ENCODE measurements at regions not wholly inside any gene's neighbourhood (a gene's known extent, or its start where the extent isn't known, plus 50 kb on each side); places are given as distances from the start of the nearest gene placed in this dataset.
"Not testable (repeated sequence)": the region's sequence is repeated elsewhere in the genome, so short reads cannot be mapped to it uniquely, and the experiment has no call there.

DNA sequence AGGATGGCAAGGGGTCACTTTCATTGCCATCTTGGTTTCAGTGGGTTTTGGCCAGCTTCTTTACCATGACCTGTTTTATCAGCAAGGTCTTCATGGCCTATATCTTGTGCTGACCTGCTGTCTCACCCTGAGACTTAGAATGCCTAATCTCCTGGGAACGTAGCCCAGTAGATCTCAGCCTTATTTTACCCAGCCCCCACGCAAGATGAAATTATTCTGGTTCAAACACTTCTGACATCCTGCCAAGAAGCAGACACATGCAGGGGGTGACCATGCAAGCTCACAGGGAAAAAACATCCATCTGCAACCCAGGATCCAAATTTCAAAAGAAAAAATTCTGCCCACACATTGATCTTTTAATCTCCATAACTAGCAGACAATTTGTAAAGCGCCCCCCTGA lies 88.4 kb upstream of the EEPD1 start:
- Histone ChIP-seq H3K36me3 (ENCODE audit: control insufficient read depth, insufficient read depth, low read length) (no peaks in the 10 kb centered on the region), H3K18ac (ENCODE audit: low read depth, low read length) (no peak overlapping the region), H4K91ac (ENCODE audit: insufficient read depth, low read depth, low read length) (no peak overlapping the region), H4K20me1 (ENCODE audit: insufficient read depth, low read length) (no peaks in the 10 kb centered on the region), H4K5ac (ENCODE audit: low read depth, low read length) (no peak overlapping the region), H2AK9ac (replicated peaks; ENCODE audit: low read depth, low read length, poor library complexity) (no peak overlapping the region), H3K9ac (ENCODE audit: low read depth, low read length) (no peak overlapping the region), H3K56ac (ENCODE audit: extremely low read depth, insufficient read depth, low read length) (no peak overlapping the region), H2BK20ac (ENCODE audit: low read depth, low read length) (no peak overlapping the region), H3K4me3 (ENCODE audit: insufficient read depth, low read depth, low read length) (no peak overlapping the region), H2BK15ac (ENCODE audit: low read depth, low read length) (no peak overlapping the region), H2AK5ac (ENCODE audit: low read depth, low read length) (no peak overlapping the region), H3K4me1 (ENCODE audit: control insufficient read depth, insufficient read depth, low read length) (no peaks in the 10 kb centered on the region; the same call in 1 of the 2 replicates), H3K79me1 (ENCODE audit: low read depth in 1 of 2, low read length in 2 of 2) (no peaks in the 10 kb centered on the region), H3K9me3 (ENCODE audit: control insufficient read depth, insufficient read depth, low read length) (no peaks in the 10 kb centered on the region), H2BK5ac (ENCODE audit: low read depth, low read length, poor library complexity, severe bottlenecking) (no peak overlapping the region), H3K4ac (ENCODE audit: low read depth, low read length) (no peak overlapping the region), H2AFZ (replicated peaks; ENCODE audit: low read length, poor library complexity) (no peak overlapping the region), H2BK120ac (ENCODE audit: low read depth, low read length) (no peak overlapping the region), H4K8ac (ENCODE audit: low read depth in 2 of 2, low read length in 2 of 2) (no peak overlapping the region), H3K9me1 (ENCODE audit: insufficient read depth, low read length) (no peaks in the 10 kb centered on the region), H3K27ac (ENCODE audit: insufficient read depth, low read length) (no peak overlapping the region), H3K23ac (ENCODE audit: low read depth, low read length) (no peak overlapping the region), H3K27me3 (ENCODE audit: control insufficient read depth, insufficient read depth, low read length) (peaks cover 9% of the 10 kb centered on the region), H3K4me2 (ENCODE audit: low read depth, low read length) (no peak overlapping the region), H3K14ac (replicated peaks; ENCODE audit: low read depth, low read length) (no peak overlapping the region)
- 39% methylated on average over 2 of the region's 3 CpGs; no CpG with 5 or more reads in 1 of the 2 experiments for WGBS, 2 experiments (ENCODE audit: extremely low coverage in 2 of 2, insufficient read length in 1 of 2)
- intact Hi-C loops (cut with micrococcal nuclease) (no loop called here), dilution Hi-C loops (cut with HindIII; ENCODE audit: low sequenced_read_pairs, unreplicated experiment) (no loop called here), in situ Hi-C loops (cut with MboI; ENCODE audit: low sequenced_read_pairs) (no loop called here)
- ATAC-seq (ENCODE audit: low read depth) (no peak), DNase-seq (no peak)
- TF ChIP-seq, protein P1, sequence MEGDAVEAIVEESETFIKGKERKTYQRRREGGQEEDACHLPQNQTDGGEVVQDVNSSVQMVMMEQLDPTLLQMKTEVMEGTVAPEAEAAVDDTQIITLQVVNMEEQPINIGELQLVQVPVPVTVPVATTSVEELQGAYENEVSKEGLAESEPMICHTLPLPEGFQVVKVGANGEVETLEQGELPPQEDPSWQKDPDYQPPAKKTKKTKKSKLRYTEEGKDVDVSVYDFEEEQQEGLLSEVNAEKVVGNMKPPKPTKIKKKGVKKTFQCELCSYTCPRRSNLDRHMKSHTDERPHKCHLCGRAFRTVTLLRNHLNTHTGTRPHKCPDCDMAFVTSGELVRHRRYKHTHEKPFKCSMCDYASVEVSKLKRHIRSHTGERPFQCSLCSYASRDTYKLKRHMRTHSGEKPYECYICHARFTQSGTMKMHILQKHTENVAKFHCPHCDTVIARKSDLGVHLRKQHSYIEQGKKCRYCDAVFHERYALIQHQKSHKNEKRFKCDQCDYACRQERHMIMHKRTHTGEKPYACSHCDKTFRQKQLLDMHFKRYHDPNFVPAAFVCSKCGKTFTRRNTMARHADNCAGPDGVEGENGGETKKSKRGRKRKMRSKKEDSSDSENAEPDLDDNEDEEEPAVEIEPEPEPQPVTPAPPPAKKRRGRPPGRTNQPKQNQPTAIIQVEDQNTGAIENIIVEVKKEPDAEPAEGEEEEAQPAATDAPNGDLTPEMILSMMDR (conservative IDR thresholded peaks at IDR 0.05; ENCODE audit: low read depth, low read length): no peak
- no peak for TF ChIP-seq POLR2A (IDR thresholded peaks at IDR 0.05; ENCODE audit: low read depth, low read length)
- ChIA-PET POLR2A (ENCODE audit: unreplicated experiment) (no interaction called here), CTCF (interaction anchor here (0.5 kb wide), 1 partner anchor 206 kb away, joined by 3 read pairs; no protein-coding TSS in a partner anchor)
- no TSS peak for BruUV-seq (replicated peaks)

DNA sequence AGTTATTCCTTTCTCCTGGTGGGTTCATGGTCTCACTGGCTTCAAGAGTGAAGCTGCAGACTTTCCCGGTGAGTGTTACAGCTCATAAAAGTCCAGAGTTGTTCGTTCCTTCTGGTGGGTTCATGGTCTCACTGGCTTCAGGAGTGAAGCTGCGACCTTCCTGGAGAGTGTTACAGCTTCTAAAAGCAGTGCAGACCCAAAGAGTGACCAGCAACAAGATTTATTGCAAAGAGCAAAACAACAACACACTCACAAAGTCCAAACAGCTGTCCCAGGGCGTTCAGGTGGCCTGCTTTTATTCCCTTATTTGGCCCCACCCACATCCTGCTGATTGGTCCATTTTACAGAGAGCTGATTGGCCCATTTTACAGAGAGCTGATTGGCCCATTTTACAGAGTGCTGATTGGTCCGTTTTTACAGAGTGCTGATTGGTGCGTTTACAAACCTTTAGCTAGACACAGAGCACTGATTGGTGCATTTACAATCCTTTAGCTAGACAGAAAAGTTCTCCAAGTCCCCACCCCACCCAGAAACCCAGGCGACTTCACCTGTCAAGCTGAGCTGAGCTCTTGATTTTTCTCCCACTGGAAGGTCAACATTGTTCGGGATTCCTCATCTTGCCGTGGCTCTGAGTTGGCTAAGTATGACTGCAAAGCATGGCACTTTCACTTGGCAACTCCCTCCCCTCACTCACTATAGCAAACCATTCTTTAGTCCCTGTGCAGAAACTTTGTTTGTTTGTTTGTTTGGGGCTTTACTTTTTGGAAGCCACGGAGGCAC lies 87.3 kb upstream of the EEPD1 start:
- H3K14ac ChIP-seq (replicated peaks; ENCODE audit: low read depth, low read length); H3K79me1 ChIP-seq (ENCODE audit: low read depth in 1 of 2, low read length in 2 of 2); in situ Hi-C loops (cut with MboI; ENCODE audit: low sequenced_read_pairs); POLR2A ChIA-PET (ENCODE audit: unreplicated experiment); H4K20me1 ChIP-seq (ENCODE audit: insufficient read depth, low read length); H3K36me3 ChIP-seq (ENCODE audit: control insufficient read depth, insufficient read depth, low read length); BruUV-seq (replicated peaks); H3K4me2 ChIP-seq (ENCODE audit: low read depth, low read length); H3K9ac ChIP-seq (ENCODE audit: low read depth, low read length); H4K5ac ChIP-seq (ENCODE audit: low read depth, low read length); H3K56ac ChIP-seq (ENCODE audit: extremely low read depth, insufficient read depth, low read length); H2BK15ac ChIP-seq (ENCODE audit: low read depth, low read length); H2AFZ ChIP-seq (replicated peaks; ENCODE audit: low read length, poor library complexity); ATAC-seq (ENCODE audit: low read depth); DNase-seq; H3K4ac ChIP-seq (ENCODE audit: low read depth, low read length); dilution Hi-C loops (cut with HindIII; ENCODE audit: low sequenced_read_pairs, unreplicated experiment); H3K9me1 ChIP-seq (ENCODE audit: insufficient read depth, low read length); H2AK9ac ChIP-seq (replicated peaks; ENCODE audit: low read depth, low read length, poor library complexity); H3K4me1 ChIP-seq (ENCODE audit: control insufficient read depth, insufficient read depth, low read length); H2BK5ac ChIP-seq (ENCODE audit: low read depth, low read length, poor library complexity, severe bottlenecking); H2AK5ac ChIP-seq (ENCODE audit: low read depth, low read length); H2BK120ac ChIP-seq (ENCODE audit: low read depth, low read length); H3K27ac ChIP-seq (ENCODE audit: insufficient read depth, low read length); H4K91ac ChIP-seq (ENCODE audit: insufficient read depth, low read depth, low read length); H3K18ac ChIP-seq (ENCODE audit: low read depth, low read length); H4K8ac ChIP-seq (ENCODE audit: low read depth in 2 of 2, low read length in 2 of 2); H3K4me3 ChIP-seq (ENCODE audit: insufficient read depth, low read depth, low read length); H2BK20ac ChIP-seq (ENCODE audit: low read depth, low read length); H3K9me3 ChIP-seq (ENCODE audit: control insufficient read depth, insufficient read depth, low read length); H3K23ac ChIP-seq (ENCODE audit: low read depth, low read length); intact Hi-C loops (cut with micrococcal nuclease): not testable (repeated sequence)
- CTCF ChIA-PET: interaction anchor here (0.6 kb wide), 1 partner anchor 40 kb away, joined by 3 read pairs; no protein-coding TSS in a partner anchor
- 78% methylated on average over 6 of the region's 10 CpGs; no CpG with 5 or more reads in 1 of the 2 experiments for WGBS, 2 experiments (ENCODE audit: extremely low coverage in 2 of 2, insufficient read length in 1 of 2)
- peaks cover 15% of the 10 kb centered on the region for H3K27me3 ChIP-seq (ENCODE audit: control insufficient read depth, insufficient read depth, low read length)
